ENCODE measurements at regions not wholly inside any gene's neighbourhood (a gene's known extent, or its start where the extent isn't known, plus 50 kb on each side); places are given as distances from the start of the nearest gene placed in this dataset.

GRCh38 chr5:96338624-96339415 lies 94.2 kb downstream of the PCSK1 start:
- no peak for TF ChIP-seq CTCF (IDR thresholded peaks at IDR 0.05; ENCODE audit: insufficient read depth, low read length)
- no peak for TF ChIP-seq POLR2AphosphoS5 (IDR thresholded peaks at IDR 0.05; ENCODE audit: low read depth)
- TF ChIP-seq REST (IDR thresholded peaks at IDR 0.05; ENCODE audit: insufficient replicate concordance, low read depth), result no peak
- no peak for TF ChIP-seq SPI1 (IDR thresholded peaks at IDR 0.05; ENCODE audit: borderline replicate concordance, low read depth)
